A549 (cell line): ENCODE measurements at regions not wholly inside any gene's neighbourhood (a gene's known extent, or its start where the extent isn't known, plus 50 kb on each side); places are given as distances from the start of the nearest gene placed in this dataset.

ENCODE experiments used
- BCL3 ChIP-seq: fragments of >200 bp; sonication (Bioruptor Twin); formaldehyde crosslinking; IDR thresholded peaks from 3 replicates; pipeline ENCODE4 v1.6.1; 2016
- CEBPB ChIP-seq, 2 experiments: fragments of >200 bp in 1 of 2; sonication (Bioruptor Twin) in 1 of 2; formaldehyde crosslinking in 1 of 2; IDR thresholded peaks; 2 replicates each; pipeline ENCODE4 v1.6.1; 2012 to 2016
- EP300 ChIP-seq, 2 experiments: fragments of >200 bp; sonication (Bioruptor Twin); formaldehyde crosslinking; IDR thresholded peaks; 2 replicates in 1 of 2; 3 replicates in 1 of 2; pipeline ENCODE4 v1.6.1; 2016 to 2017
- FOSL2 ChIP-seq, 2 experiments: fragments of 450-650 bp in 1 of 2; fragments of >200 bp in 1 of 2; sonication (Bioruptor Twin) in 1 of 2; formaldehyde crosslinking; IDR thresholded peaks; 2 replicates each; pipeline versions ENCODE4 v1.5.0 to v1.6.1; 2016 to 2020; ENCODE audit warnings: mild to moderate bottlenecking in 1 of 2, moderate library complexity in 1 of 2
- MAZ ChIP-seq: fragments of 150-350 bp; IDR thresholded peaks from 2 replicates; pipeline ENCODE4 v1.6.1; 2014; ENCODE audit warnings: antibody characterized with exemption, low read depth, low read length, borderline replicate concordance
- RAD21 ChIP-seq, 2 experiments: fragments of >200 bp in 1 of 2; sonication (Bioruptor Twin) in 1 of 2; formaldehyde crosslinking in 1 of 2; IDR thresholded peaks in 1 of 2; conservative IDR thresholded peaks in 1 of 2; 2 replicates in 1 of 2; 3 replicates in 1 of 2; pipeline ENCODE4 v1.6.1; 2012 to 2018; ENCODE audit warnings: inconsistent platforms in 1 of 2
- RFX5 ChIP-seq: fragments of 450-650 bp; IDR thresholded peaks from 2 replicates; pipeline ENCODE4 v1.7.1; 2014; ENCODE audit warnings: antibody characterized with exemption, mild to moderate bottlenecking, moderate library complexity
- TF ChIP-seq, protein P1 (sequence below): fragments of >200 bp; sonication (Bioruptor Twin); formaldehyde crosslinking; IDR thresholded peaks from 3 replicates; pipeline ENCODE4 v1.5.1; 2016
- TF ChIP-seq, protein P2 (sequence below): fragments of 200-600 bp; sonication (generic); IDR thresholded peaks from 2 replicates; pipeline ENCODE4 v1.6.1; 2016; ENCODE audit warnings: antibody characterized with exemption, mild to moderate bottlenecking, moderate library complexity
- TF ChIP-seq, protein P3 (sequence below): IDR thresholded peaks from 2 replicates; pipeline ENCODE4 v1.6.1; 2012

DNA sequence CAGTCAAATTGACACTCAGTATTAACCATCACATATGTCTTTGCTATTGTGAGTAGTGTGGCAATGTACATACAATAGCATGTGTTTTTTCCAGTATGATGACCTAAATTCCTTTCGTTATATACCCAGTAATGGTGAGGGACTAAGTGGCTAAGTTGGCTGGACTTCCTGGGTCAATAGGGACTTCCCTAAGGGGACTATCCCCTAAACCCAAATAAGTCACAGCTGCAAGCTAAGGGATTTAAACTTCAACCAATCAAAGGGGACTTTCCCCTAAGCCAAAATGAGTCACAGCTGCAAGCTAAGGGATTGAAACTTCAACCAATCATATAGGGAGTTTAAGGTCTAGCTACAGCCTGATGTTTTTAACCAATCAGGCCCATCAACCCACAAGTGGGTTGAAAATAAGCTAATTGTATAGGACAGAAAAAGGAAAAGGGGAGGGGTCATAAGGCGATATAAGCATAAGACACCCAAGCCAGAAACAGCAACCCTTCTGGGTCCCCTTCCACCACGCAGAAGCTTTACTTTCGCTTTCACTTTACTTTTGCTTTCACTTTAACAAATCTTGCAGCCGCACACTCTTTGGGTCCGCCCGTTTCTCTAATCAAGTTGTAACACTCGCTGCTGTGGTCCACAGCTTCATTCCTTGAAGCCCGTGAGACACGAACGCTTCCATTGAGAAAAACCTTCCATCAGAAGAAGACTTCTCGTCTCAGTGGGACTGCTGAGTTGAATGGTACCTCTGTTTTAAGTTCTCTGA, 404.4 kb downstream of the FLRT2 start:
- TF ChIP-seq RAD21 (conservative IDR thresholded peaks at IDR 0.05 in 1 of 2, IDR thresholded peaks at IDR 0.05 in 1 of 2) (no peak), CEBPB (IDR thresholded peaks at IDR 0.05) (no peak), MAZ (no peak), BCL3 (no peak), RFX5 (no peak), EP300 (IDR thresholded peaks at IDR 0.05) (no peak), FOSL2 (IDR thresholded peaks at IDR 0.05) (no peak), FOSL2 (CRISPR knock-in tag; IDR thresholded peaks at IDR 0.05) (0 out of 2 replicates have a peak, but pooled peaks have one; percentile 5)
- TF ChIP-seq, protein P1, sequence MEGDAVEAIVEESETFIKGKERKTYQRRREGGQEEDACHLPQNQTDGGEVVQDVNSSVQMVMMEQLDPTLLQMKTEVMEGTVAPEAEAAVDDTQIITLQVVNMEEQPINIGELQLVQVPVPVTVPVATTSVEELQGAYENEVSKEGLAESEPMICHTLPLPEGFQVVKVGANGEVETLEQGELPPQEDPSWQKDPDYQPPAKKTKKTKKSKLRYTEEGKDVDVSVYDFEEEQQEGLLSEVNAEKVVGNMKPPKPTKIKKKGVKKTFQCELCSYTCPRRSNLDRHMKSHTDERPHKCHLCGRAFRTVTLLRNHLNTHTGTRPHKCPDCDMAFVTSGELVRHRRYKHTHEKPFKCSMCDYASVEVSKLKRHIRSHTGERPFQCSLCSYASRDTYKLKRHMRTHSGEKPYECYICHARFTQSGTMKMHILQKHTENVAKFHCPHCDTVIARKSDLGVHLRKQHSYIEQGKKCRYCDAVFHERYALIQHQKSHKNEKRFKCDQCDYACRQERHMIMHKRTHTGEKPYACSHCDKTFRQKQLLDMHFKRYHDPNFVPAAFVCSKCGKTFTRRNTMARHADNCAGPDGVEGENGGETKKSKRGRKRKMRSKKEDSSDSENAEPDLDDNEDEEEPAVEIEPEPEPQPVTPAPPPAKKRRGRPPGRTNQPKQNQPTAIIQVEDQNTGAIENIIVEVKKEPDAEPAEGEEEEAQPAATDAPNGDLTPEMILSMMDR: no peak
- TF ChIP-seq, protein P2, sequence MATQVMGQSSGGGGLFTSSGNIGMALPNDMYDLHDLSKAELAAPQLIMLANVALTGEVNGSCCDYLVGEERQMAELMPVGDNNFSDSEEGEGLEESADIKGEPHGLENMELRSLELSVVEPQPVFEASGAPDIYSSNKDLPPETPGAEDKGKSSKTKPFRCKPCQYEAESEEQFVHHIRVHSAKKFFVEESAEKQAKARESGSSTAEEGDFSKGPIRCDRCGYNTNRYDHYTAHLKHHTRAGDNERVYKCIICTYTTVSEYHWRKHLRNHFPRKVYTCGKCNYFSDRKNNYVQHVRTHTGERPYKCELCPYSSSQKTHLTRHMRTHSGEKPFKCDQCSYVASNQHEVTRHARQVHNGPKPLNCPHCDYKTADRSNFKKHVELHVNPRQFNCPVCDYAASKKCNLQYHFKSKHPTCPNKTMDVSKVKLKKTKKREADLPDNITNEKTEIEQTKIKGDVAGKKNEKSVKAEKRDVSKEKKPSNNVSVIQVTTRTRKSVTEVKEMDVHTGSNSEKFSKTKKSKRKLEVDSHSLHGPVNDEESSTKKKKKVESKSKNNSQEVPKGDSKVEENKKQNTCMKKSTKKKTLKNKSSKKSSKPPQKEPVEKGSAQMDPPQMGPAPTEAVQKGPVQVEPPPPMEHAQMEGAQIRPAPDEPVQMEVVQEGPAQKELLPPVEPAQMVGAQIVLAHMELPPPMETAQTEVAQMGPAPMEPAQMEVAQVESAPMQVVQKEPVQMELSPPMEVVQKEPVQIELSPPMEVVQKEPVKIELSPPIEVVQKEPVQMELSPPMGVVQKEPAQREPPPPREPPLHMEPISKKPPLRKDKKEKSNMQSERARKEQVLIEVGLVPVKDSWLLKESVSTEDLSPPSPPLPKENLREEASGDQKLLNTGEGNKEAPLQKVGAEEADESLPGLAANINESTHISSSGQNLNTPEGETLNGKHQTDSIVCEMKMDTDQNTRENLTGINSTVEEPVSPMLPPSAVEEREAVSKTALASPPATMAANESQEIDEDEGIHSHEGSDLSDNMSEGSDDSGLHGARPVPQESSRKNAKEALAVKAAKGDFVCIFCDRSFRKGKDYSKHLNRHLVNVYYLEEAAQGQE: no peak
- TF ChIP-seq, protein P3, sequence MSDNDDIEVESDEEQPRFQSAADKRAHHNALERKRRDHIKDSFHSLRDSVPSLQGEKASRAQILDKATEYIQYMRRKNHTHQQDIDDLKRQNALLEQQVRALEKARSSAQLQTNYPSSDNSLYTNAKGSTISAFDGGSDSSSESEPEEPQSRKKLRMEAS: no peak
